Breast epithelium (tissue), 3 donors: ENCODE measurements at regions not wholly inside any gene's neighbourhood (a gene's known extent, or its start where the extent isn't known, plus 50 kb on each side); places are given as distances from the start of the nearest gene placed in this dataset.

Source experiments
- CTCF ChIP-seq, 3 donors: fragments of 450-650 bp; IDR thresholded peaks; one replicate each; pipeline ENCODE4 v1.5.1; 2016 to 2017; ENCODE audit warnings: antibody characterized with exemption in 3 of 3, mild to moderate bottlenecking in 3 of 3, moderate library complexity in 3 of 3
- POLR2AphosphoS5 ChIP-seq, 3 donors: sonication (generic); formaldehyde crosslinking; IDR thresholded peaks; one replicate each; pipeline ENCODE4 v1.6.1; 2017; ENCODE audit warnings: antibody characterized with exemption in 3 of 3

GRCh38 chr1:95308276-95309030 is 74.4 kb downstream of the RWDD3 start:
- TF ChIP-seq POLR2AphosphoS5 (IDR thresholded peaks at IDR 0.05) (no peak), CTCF (IDR thresholded peaks at IDR 0.05) (no peak)
